Stimulated activated naive CD8-positive, alpha-beta T cell treated with anti-CD3 and anti-CD28 coated beads, Interleukin-15, amount 100 ng/mL, for 72 hours (primary cell): ENCODE measurements at regions not wholly inside any gene's neighbourhood (a gene's known extent, or its start where the extent isn't known, plus 50 kb on each side); places are given as distances from the start of the nearest gene placed in this dataset.

Experiments used
- ATAC-seq: fragments of 150-1000 bp; cut with Tn5 transposase; 2 replicates; pipeline ENCODE4 v1.10.0; 2021; ENCODE audit warnings: mild to moderate bottlenecking, moderate library complexity
- DNase-seq, 2 donors: peaks; one replicate each; pipeline ENCODE4 v3.0.0; 2021 to 2022
- H3K27ac Mint-ChIP-seq, 2 donors: one replicate each; pipeline ENCODE4 v1.8.0; 2022; ENCODE audit warnings: mild to moderate bottlenecking in 2 of 2, mixed read lengths in 2 of 2, moderate library complexity in 2 of 2
- H3K27me3 Mint-ChIP-seq: one replicate; pipeline ENCODE4 v1.8.0; 2022; ENCODE audit warnings: mixed read lengths
- H3K4me1 Mint-ChIP-seq: one replicate; pipeline ENCODE4 v1.8.0; 2022; ENCODE audit warnings: mild to moderate bottlenecking, mixed read lengths
- H3K4me3 Mint-ChIP-seq, 2 donors: one replicate each; pipeline ENCODE4 v1.8.0; 2022; ENCODE audit warnings: mild to moderate bottlenecking in 2 of 2, mixed read lengths in 2 of 2, moderate library complexity in 1 of 2
- H3K9me3 Mint-ChIP-seq, 2 donors: one replicate each; pipeline ENCODE4 v1.8.0; 2022; ENCODE audit warnings: mixed read lengths in 2 of 2

DNA sequence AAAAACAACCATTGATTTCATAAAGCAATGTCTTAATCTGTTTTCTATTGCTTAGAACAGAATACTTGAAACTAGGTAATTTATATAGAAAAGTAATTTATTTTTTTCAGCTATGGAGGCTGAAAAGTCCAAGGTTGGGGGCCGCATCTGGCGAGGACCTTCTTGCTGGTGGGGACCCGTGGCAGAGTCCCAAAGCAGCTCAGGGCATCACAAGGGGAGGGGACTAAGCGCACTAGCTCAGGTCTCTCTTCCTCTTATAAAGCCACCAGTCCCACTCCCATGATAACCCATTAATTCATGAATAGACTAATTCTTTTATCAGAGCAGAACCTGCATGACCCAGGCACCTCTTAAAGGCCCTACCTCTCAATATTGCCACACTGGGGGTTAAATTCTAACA lies 87.2 kb upstream of the KLF13 start:
- Mint-ChIP-seq H3K27me3 (no peaks in the 10 kb centered on the region), H3K4me3 (no peak overlapping the region), H3K9me3 (no peaks in the 10 kb centered on the region), H3K27ac (no peak overlapping the region), H3K4me1 (peaks cover 27% of the 10 kb centered on the region)
- ATAC-seq = no peak
- no peak for DNase-seq

DNA sequence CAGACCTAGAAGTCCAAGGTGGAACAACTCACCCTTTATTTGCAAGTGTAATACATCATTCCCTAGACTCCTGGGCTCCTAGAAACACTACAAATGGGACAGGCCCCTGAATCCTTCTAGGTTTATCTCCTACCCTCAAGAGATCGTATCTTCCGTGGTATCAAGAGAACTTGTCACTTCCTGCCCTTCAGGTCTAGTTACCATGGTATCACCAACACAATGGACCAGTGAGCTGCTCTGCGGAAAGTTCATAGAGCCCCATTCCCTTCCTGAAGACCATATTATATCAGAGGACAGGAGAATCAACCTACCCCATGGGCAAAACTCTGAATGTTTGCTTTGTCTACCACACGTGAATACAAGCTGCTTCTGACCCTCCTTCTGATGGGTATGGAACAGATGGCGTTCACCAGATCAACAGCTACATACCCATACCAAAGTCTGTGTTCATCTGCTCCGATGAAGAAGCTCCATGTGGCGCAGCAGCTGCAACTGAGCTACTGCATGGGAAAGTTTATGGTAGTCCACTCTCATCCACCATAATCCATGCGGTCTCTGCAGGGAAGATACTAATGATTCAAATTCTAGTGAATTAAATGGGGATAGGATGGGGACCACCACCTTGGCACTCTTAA lies 84.6 kb upstream of the KLF13 start:
- Mint-ChIP-seq H3K9me3 (no peaks in the 10 kb centered on the region), H3K27me3 (no peaks in the 10 kb centered on the region), H3K4me1 (peaks cover 33% of the 10 kb centered on the region), H3K4me3 (no peak overlapping the region), H3K27ac (peak overlapping the region in 1 of 2 donors; percentile 23)
- ATAC-seq (peak; percentile 67), DNase-seq (no peak)

DNA sequence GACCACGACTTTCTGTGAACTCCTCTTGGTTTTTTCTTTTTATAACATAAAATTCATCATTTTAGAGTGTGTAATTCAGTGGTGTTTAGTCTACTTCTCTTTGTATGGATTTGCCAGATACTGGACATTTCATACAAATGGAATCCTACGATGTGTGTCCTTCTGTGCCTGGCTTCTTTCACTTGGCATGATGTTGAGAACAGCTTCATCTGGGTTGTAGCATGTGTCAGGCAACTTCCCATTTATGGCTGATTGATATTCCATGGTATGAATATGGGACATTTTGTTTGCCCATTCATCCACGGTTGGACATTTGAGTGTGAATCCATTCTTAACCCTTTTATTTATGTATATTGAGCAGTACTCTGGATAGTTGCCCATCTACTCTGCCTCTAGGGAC lies 82.7 kb upstream of the KLF13 start:
- DNase-seq (no peak), ATAC-seq (no peak)
- no peak overlapping the region for H3K27ac Mint-ChIP-seq
- H3K27me3 Mint-ChIP-seq = no peaks in the 10 kb centered on the region
- H3K9me3 Mint-ChIP-seq = no peaks in the 10 kb centered on the region
- H3K4me3 Mint-ChIP-seq = no peak overlapping the region
- peaks cover 28% of the 10 kb centered on the region for H3K4me1 Mint-ChIP-seq

DNA sequence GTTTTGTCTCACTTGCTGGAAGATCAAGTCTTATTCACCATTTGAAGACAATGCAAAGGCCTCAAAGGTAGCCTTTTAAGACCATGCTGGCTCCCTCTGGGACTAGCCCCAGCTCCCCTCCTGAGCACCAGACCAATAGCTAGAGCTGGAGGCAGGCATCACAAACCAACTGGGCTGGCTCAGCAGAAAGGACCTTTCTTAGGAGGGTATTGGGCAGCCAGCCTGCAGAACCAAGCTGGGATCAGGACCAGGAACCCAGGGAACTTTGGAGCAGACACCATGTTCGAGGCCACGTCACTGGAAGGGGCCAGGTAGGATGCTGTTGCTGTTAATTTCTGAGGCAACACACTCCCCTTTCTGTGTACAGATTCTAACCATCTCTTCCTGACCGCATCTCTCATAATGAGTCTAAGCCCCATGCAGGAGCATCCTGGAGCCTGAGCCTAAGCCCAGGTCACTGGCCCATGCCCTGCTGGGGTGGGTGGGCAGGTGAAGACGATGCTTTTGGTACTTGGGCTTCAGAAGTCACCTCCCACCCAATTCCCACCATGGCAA lies 81.4 kb upstream of the KLF13 start:
- Mint-ChIP-seq H3K27me3 (no peaks in the 10 kb centered on the region), H3K27ac (peak overlapping the region in 1 of 2 donors; percentile 60), H3K4me1 (peaks cover 19% of the 10 kb centered on the region), H3K4me3 (no peak overlapping the region), H3K9me3 (no peaks in the 10 kb centered on the region)
- ATAC-seq (no peak), DNase-seq (no peak)

DNA sequence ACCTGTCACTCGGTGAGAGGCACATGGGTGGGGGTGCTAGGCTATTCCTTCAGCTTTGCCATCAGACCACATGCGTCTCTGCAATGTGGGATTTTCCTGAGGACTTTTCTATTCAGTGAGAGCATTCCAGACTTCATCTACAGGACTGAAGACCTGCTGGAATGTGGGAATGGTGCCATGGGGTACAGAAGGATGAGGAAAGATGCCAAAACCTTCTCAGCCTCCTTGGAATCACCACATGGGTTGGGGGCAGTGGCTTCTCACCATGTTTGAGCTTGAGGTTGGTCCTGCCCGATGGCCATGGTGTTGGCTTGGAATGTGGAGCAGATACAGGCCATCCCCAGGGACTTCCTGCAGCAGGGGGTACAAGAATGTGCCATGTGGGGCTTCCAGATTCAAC lies 80.9 kb upstream of the KLF13 start:
- Mint-ChIP-seq H3K4me3 (no peak overlapping the region), H3K27ac (no peak overlapping the region), H3K27me3 (no peaks in the 10 kb centered on the region), H3K9me3 (no peaks in the 10 kb centered on the region), H3K4me1 (peaks cover 19% of the 10 kb centered on the region)
- DNase-seq (no peak), ATAC-seq (no peak)

DNA sequence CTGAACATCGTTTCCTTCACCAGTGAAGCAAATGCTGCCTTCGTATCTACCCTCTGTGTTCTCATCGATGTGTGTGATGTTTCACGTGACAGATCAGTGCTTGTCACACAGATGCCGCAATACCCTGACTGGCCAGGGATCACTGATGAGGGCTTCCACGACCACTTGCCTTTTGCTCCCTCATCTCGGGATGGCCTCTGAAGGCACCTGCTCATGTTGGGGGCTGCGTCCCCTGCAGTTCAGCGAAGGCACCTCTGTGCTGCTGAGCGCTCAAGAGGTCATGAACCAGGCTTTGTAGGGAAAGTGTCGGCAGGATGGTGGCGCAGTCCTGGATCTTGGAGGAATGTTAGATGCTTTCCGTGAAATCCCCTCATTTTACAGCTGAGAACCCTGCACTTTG lies 79.2 kb upstream of the KLF13 start:
- Mint-ChIP-seq H3K27ac (no peak overlapping the region), H3K27me3 (no peaks in the 10 kb centered on the region), H3K4me3 (no peak overlapping the region), H3K4me1 (peaks cover 6% of the 10 kb centered on the region), H3K9me3 (no peaks in the 10 kb centered on the region)
- DNase-seq = no peak
- no peak for ATAC-seq

DNA sequence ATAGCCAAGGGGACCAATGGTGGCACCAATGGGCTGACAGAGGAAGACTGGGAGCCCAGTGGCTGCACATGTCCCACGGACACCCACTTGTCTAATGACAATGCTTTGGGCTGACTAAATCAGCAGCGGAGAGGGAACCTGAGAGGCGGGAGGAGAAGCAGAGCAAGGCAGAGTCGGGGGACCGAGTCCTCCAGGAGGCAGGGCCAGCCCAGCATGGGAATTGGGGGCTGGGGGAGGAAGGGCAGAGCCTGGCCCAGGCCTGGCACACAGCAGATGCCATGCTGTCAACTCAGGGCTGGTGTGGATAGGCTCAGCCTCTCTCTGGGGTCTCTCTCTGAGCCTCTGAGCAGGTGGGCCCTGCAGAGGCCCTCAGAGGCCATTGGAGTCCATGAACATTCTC lies 78.4 kb upstream of the KLF13 start:
- no peak overlapping the region for H3K4me3 Mint-ChIP-seq
- DNase-seq = no peak
- ATAC-seq = no peak
- H3K9me3 Mint-ChIP-seq = no peaks in the 10 kb centered on the region
- peaks cover 6% of the 10 kb centered on the region for H3K4me1 Mint-ChIP-seq
- no peaks in the 10 kb centered on the region for H3K27me3 Mint-ChIP-seq
- H3K27ac Mint-ChIP-seq = no peak overlapping the region

DNA sequence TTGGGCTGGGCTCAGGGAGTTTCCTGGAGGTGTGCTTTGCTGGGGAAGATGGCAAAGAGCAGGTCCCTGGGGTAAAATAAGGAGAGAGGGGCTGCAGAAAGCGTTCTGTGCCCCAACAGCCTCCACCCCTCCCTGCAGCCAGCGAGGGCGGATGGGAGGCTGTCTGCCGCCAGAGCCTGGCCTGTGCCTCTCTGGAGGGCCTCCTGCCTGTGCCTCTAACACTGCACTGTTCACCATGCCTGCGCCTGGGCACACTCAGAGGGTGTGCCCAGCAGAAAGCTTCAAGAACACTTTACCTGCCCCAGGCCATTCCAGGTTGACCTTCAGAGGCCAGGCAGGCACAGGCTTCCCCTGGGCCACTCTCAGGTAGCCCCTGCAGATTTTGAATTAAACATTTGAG lies 77.7 kb upstream of the KLF13 start:
- Mint-ChIP-seq H3K4me1 (peaks cover 6% of the 10 kb centered on the region), H3K27me3 (no peaks in the 10 kb centered on the region), H3K4me3 (no peak overlapping the region), H3K27ac (no peak overlapping the region), H3K9me3 (no peaks in the 10 kb centered on the region)
- DNase-seq (no peak), ATAC-seq (no peak)

DNA sequence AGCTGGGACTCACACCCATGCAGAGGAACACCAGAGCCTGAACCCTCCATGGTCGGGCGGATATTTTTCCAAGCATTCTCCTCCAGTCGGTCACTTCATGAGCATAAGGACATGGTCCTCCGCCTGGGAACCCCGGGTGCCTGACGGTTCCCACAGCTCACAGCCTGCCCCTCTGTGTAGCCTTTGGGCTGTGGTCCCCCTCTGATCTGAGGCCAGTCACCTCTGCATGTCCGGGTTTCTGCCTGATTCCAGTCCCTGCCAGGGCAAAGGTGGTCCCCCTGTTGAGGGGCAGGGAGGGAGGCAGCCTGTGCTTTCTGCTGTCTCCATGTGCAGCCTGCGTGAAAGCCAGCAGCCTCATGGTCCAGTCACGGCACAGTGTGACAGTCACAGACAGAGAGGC lies 76.6 kb upstream of the KLF13 start:
- Mint-ChIP-seq H3K4me3 (no peak overlapping the region), H3K27ac (no peak overlapping the region), H3K9me3 (no peaks in the 10 kb centered on the region), H3K27me3 (no peaks in the 10 kb centered on the region), H3K4me1 (peaks cover 2% of the 10 kb centered on the region)
- no peak for DNase-seq
- no peak for ATAC-seq

DNA sequence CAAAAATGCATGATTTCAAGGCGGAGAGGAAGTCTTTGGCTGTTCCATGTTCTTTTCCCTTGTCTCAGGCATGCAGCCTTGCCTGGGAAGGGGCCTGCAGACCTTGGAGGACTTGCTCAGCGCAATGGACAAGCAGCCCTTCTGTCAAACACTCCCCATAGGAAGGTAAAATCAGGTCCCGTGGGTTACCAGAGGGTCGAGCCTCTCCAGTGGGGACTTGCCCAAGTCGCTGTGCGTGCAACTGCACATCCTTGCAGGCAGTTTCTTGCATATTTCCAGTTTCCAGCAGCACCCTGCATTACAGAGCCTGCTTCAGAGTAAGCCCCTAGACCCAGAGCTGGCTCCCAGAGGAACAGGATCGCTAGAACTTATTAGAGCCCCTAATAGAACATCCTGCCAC lies 75.5 kb upstream of the KLF13 start:
- Mint-ChIP-seq H3K4me3 (no peak overlapping the region), H3K27me3 (no peaks in the 10 kb centered on the region), H3K4me1 (peaks cover 8% of the 10 kb centered on the region), H3K9me3 (no peaks in the 10 kb centered on the region), H3K27ac (no peak overlapping the region)
- no peak for ATAC-seq
- DNase-seq = no peak

DNA sequence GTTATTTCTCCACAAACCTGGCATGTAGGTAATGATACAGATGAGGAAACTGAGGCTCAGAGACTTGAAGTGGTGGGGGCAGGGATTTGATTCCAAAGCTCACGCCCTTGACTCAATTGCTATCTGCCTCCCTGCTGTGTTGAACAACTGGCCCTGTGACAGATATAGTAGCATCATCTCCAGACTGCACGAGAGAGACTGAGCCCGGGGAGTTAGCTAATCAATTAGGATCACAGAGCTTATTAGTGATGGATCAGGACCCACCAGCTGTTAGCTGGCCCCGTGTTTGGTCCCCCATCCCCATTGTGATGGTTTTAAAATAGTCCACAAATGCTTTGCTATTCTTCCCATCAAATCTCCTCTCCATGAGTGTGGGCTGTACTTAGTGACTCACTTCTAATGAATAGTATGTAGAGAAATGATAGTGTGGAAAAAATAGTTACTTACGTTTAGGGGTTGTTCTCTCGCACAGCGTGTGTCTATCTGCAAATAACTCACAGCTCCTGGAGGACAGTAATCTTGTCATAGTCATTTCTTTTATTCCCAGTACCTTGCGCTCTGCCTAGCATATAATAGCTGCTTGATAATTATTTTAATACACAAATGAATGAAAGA lies 74.4 kb upstream of the KLF13 start:
- no peak overlapping the region for H3K27ac Mint-ChIP-seq

DNA sequence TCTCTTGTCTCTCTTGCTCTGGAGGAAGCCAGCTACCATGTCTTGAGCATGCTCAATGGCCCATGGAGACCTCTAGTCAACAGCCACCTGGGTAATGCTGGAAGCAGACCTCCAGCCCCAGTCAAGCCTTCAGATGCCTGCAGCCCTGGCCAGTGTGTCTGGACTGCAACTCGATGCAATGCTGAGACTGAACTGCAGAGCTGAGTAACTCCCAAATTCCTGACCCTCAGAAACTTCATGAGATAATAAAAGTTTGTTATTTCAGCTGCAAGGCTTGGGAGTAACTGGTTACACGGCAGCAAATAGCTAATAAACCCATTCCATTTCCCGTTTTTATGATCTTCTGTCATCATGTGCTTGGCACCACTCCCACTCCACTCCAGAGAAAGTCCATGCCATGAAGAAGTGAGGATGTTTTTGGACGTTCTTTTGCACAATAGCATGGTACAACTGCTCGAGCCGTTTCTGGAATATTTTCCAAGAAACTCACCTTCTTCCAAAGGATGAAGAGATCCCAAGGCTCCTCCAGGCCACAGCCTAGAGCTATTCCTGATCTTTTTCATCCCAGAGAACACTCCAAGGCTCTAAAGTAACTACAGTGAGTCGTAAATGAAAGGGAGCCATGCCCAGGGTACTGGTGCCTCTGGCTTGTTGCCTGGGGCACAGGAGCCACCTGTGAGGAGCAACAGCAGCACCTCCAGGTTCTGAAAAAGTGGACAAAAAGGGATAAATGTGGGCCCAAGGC lies 72.0 kb upstream of the KLF13 start:
- Mint-ChIP-seq H3K27me3 (no peaks in the 10 kb centered on the region), H3K4me3 (no peak overlapping the region), H3K27ac (peak overlapping the region in 1 of 2 donors; percentile 20), H3K9me3 (no peaks in the 10 kb centered on the region), H3K4me1 (peaks cover 33% of the 10 kb centered on the region)
- DNase-seq (no peak), ATAC-seq (no peak)

More for the DNA sequence above, 74.4 kb upstream of the KLF13 start:
- no peaks in the 10 kb centered on the region for H3K9me3 Mint-ChIP-seq
- no peak for ATAC-seq
- no peak for DNase-seq
- peaks cover 19% of the 10 kb centered on the region for H3K4me1 Mint-ChIP-seq
- no peaks in the 10 kb centered on the region for H3K27me3 Mint-ChIP-seq
- no peak overlapping the region for H3K4me3 Mint-ChIP-seq

DNA sequence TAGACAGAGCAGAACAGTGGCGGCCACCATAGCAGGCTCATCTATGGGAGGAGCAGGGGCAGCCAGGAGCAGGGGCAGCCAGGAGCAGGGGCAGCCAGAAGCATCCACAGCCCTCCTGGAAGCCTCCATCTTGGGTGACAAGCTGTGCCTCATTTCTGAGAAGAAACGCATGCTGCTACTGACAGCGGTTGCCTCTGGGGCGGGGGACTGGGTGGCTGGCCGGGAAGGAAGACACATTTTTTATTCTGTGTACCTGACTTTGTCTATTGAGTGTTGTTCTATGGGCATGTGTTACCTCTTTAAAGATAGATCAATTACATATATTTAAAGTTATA lies 71.5 kb upstream of the KLF13 start:
- no peak for DNase-seq
- Mint-ChIP-seq H3K27me3 (no peaks in the 10 kb centered on the region), H3K9me3 (no peaks in the 10 kb centered on the region), H3K4me3 (no peak overlapping the region), H3K4me1 (peaks cover 35% of the 10 kb centered on the region), H3K27ac (no peak overlapping the region)
- ATAC-seq = no peak

DNA sequence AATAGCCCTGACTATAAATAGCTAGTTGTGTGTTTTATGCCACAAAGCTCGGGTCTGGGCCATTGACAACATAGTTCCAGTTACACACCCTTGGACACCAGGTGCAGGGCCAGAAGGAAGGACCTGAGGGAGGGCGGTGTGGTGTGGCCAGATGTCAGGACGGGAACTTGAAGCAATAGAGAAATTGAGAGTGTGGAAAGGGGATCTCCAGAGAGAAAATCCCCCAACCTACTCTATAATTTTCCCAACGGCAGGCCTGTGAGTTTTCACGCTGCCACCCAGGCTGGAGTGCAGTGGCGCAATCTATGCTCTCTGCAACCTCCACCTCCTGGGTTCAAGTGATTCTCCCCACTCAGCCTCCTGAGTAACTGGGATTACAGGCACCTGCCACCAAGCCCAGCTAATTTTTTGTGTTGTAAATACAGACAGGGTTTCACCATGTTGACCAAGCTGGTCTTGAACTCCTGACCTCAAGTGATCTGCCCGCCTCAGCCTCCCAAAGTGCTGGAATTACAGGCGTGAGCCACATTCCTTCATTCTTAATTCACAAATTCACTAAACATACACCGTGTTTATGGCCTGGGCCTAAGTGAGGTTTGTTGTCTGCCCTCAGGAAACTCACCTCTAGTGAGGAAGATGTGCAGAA lies 70.8 kb upstream of the KLF13 start:
- Mint-ChIP-seq H3K4me1 (peaks cover 35% of the 10 kb centered on the region), H3K27me3 (no peaks in the 10 kb centered on the region), H3K9me3 (no peaks in the 10 kb centered on the region), H3K27ac (peak overlapping the region in 1 of 2 donors; percentile 36), H3K4me3 (no peak overlapping the region)
- DNase-seq = no peak
- no peak for ATAC-seq

DNA sequence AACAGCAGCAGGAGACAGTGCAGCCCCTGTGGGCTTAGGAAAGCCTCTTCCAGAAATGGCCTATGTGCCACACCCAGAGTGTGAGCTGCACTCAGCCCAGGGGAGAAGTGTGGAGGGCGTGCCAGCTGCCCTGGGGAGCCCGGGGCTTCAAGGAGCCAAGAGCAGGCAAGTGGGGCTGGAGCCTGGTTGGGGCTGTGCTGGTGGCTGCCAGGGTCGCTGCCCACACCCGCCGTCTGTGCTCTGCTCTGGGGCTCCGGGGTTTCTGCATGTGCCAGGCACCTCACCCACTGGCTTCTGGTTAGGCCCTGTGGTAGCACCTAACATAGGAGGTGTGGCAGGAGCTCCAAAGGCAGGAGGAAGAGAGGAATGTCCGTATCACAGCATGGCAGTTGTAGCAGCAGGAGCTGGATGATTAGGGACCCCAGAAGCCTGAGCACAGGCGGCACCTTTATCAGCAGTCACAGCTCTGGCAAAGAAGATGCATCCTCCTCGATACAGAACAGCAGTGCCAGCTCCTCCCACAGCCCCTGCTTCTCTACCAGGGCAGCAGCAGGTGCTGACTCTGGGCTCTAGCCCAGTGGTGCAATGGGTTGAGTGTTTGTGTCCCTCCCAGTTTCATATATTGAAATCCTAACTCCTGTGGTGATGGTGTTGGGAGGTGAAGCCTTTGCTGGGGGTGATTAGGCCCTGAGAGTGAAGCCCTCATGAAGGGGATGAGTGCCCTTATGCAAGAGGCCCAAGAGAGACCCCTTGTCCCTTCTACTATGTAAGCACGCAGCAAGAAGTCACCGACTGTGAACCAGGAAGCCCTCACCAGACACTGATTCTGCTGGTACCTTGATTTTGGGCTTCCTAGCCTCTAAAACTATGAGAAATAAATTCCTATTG lies 70.0 kb upstream of the KLF13 start:
- Mint-ChIP-seq H3K27ac (no peak overlapping the region), H3K27me3 (no peaks in the 10 kb centered on the region), H3K4me1 (peaks cover 40% of the 10 kb centered on the region), H3K4me3 (no peak overlapping the region), H3K9me3 (no peaks in the 10 kb centered on the region)
- no peak for DNase-seq
- peak; percentile 49 for ATAC-seq
